GM23338 (cell line): ENCODE measurements at regions not wholly inside any gene's neighbourhood (a gene's known extent, or its start where the extent isn't known, plus 50 kb on each side); places are given as distances from the start of the nearest gene placed in this dataset.

Source experiments
- ATAC-seq: fragments of 200-7000 bp; cut with Tn5 transposase; 3 replicates; pipeline ENCODE4 v1.9.1; 2020
- DNase-seq: peaks from one replicate; pipeline ENCODE4 v3.0.0-alpha.2; 2015; ENCODE audit warnings: low spot score
- H2AFZ ChIP-seq: fragments of 200-600 bp; sonication (generic); 2 replicates; pipeline ENCODE4 v1.8.0; 2016; ENCODE audit warnings: antibody characterized with exemption, mild to moderate bottlenecking, moderate library complexity
- H3F3A ChIP-seq: fragments of 200-600 bp; sonication (generic); replicated peaks from 2 replicates; pipeline ENCODE4 v1.8.0; 2017; ENCODE audit warnings: antibody characterized with exemption, mixed run types, low read depth
- H3K27ac ChIP-seq: fragments of 200-600 bp; sonication (generic); 2 replicates; pipeline ENCODE4 v1.6.1; 2016; ENCODE audit warnings: low read depth
- H3K27me3 ChIP-seq: fragments of 200-600 bp; sonication (generic); 2 replicates; pipeline ENCODE4 v1.8.0; 2016; ENCODE audit warnings: mild to moderate bottlenecking, mixed run types, moderate library complexity; ENCODE audit not compliant: insufficient read depth
- H3K36me3 ChIP-seq: fragments of 200-600 bp; sonication (generic); 2 replicates; pipeline ENCODE4 v1.8.0; 2016; ENCODE audit warnings: mild to moderate bottlenecking; ENCODE audit not compliant: insufficient read depth
- H3K4me1 ChIP-seq: fragments of 200-600 bp; sonication (generic); 2 replicates; pipeline ENCODE4 v1.8.0; 2016; ENCODE audit warnings: mild to moderate bottlenecking, moderate library complexity; ENCODE audit not compliant: insufficient read depth
- H3K4me2 ChIP-seq: fragments of 200-600 bp; sonication (generic); 2 replicates; pipeline ENCODE4 v1.7.1; 2017; ENCODE audit warnings: mixed run types
- H3K4me3 ChIP-seq: fragments of 200-600 bp; sonication (generic); 2 replicates; pipeline ENCODE4 v1.6.1; 2016; ENCODE audit warnings: mixed run types
- H3K79me2 ChIP-seq: fragments of 200-600 bp; sonication (generic); replicated peaks from 2 replicates; pipeline ENCODE4 v1.8.0; 2017; ENCODE audit warnings: mild to moderate bottlenecking; ENCODE audit not compliant: insufficient read depth
- H3K9me2 ChIP-seq: fragments of 200-600 bp; sonication (generic); 2 replicates; pipeline ENCODE4 v1.8.0; 2017; ENCODE audit not compliant: insufficient read depth
- H4K20me1 ChIP-seq: fragments of 200-600 bp; sonication (generic); replicated peaks from 2 replicates; pipeline ENCODE4 v1.8.0; 2017; ENCODE audit warnings: mild to moderate bottlenecking; ENCODE audit not compliant: insufficient read depth
- H3K27ac Mint-ChIP-seq: 2 replicates; pipeline ENCODE4 v1.8.0; 2020; ENCODE audit warnings: inconsistent platforms, mild to moderate bottlenecking, moderate library complexity, mixed read lengths
- H3K27me3 Mint-ChIP-seq: 3 replicates; pipeline ENCODE4 v1.8.0; 2022; ENCODE audit warnings: low read depth, mild to moderate bottlenecking, moderate library complexity, mixed read lengths, inconsistent platforms; ENCODE audit not compliant: insufficient read depth, poor library complexity
- H3K36me3 Mint-ChIP-seq: 3 replicates; pipeline ENCODE4 v1.8.0; 2021; ENCODE audit warnings: low read depth, mild to moderate bottlenecking, inconsistent platforms, moderate library complexity, mixed read lengths
- H3K4me1 Mint-ChIP-seq: 3 replicates; pipeline ENCODE4 v1.8.0; 2020; ENCODE audit warnings: mild to moderate bottlenecking, inconsistent platforms, mixed read lengths
- H3K4me3 Mint-ChIP-seq: 3 replicates; pipeline ENCODE4 v1.8.0; 2021; ENCODE audit warnings: moderate library complexity, mild to moderate bottlenecking, inconsistent platforms, mixed read lengths
- H3K9me3 Mint-ChIP-seq: 3 replicates; pipeline ENCODE4 v1.8.0; 2020; ENCODE audit warnings: moderate library complexity, mild to moderate bottlenecking, inconsistent platforms, mixed read lengths
- CREB1 ChIP-seq: fragments of 250-450 bp; sonication (Bioruptor Pico); IDR thresholded peaks from 2 replicates; pipeline ENCODE4 v1.5.0; 2020; ENCODE audit warnings: low read depth, mild to moderate bottlenecking, moderate library complexity
- ETS1 ChIP-seq: IDR thresholded peaks from 2 replicates; pipeline ENCODE4 v1.6.1; 2016; ENCODE audit warnings: antibody characterized with exemption
- EZH2 ChIP-seq: fragments of 200-600 bp; sonication (generic); IDR thresholded peaks from one replicate; pipeline ENCODE4 v1.8.0; 2017; ENCODE audit warnings: antibody characterized with exemption, mild to moderate bottlenecking, low read depth; ENCODE audit not compliant: unreplicated experiment
- JUNB ChIP-seq: IDR thresholded peaks from one replicate; pipeline ENCODE4 v1.6.1; 2016; ENCODE audit warnings: antibody characterized with exemption; ENCODE audit not compliant: unreplicated experiment
- NANOG ChIP-seq: IDR thresholded peaks from 2 replicates; pipeline ENCODE4 v1.6.1; 2016; ENCODE audit warnings: antibody characterized with exemption, borderline replicate concordance
- POLR2AphosphoS5 ChIP-seq: IDR thresholded peaks from 2 replicates; pipeline ENCODE4 v1.6.1; 2016; ENCODE audit warnings: antibody characterized with exemption, low read depth
- STAT1 ChIP-seq: IDR thresholded peaks from one replicate; pipeline ENCODE4 v1.6.1; 2016; ENCODE audit warnings: antibody characterized with exemption; ENCODE audit not compliant: unreplicated experiment
- ZNF114 ChIP-seq: fragments of 250-450 bp; sonication (Bioruptor Pico); IDR thresholded peaks from 2 replicates; pipeline ENCODE4 v1.5.0; 2020; ENCODE audit warnings: mild to moderate bottlenecking, moderate library complexity
- ZNF331 ChIP-seq: fragments of 250-450 bp; sonication (Bioruptor Pico); IDR thresholded peaks from 2 replicates; pipeline ENCODE4 v1.5.0; 2020; ENCODE audit warnings: low read depth, mild to moderate bottlenecking, moderate library complexity
- TF ChIP-seq, protein P1 (sequence below): IDR thresholded peaks from one replicate; pipeline ENCODE4 v1.6.1; 2018; ENCODE audit warnings: antibody characterized with exemption; ENCODE audit not compliant: unreplicated experiment

DNA sequence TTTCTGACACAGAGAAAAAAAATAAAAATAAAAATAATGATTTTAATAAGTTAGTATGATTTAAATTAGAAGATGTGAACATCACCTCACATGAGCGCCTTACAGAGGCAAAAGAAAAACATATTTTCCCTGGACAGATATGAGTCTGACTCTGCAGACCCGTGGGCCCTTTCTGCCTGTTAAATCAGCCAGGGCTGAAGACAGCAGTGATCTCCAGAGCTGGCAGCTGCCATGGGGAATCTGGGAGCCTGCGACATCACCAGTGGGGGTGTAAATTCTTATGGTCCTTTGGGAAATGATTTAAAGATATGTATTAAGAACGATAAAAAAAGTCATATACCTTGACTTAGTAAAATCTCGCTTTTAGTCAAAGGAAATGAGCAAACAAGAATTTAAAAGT, 65.7 kb upstream of the FOXF1 start:
- H3K27ac Mint-ChIP-seq = no peak overlapping the region
- Histone ChIP-seq H3K79me2 (no peaks in the 10 kb centered on the region), H3K27me3 (no peaks in the 10 kb centered on the region), H4K20me1 (no peaks in the 10 kb centered on the region), H3K36me3 (no peaks in the 10 kb centered on the region), H3K27ac (no peak overlapping the region), H3K4me3 (no peak overlapping the region), H3K4me2 (no peak overlapping the region), H3K4me1 (no peaks in the 10 kb centered on the region), H3F3A (no peaks in the 10 kb centered on the region), H2AFZ (no peak overlapping the region), H3K9me2 (no peaks in the 10 kb centered on the region)
- H3K4me1 Mint-ChIP-seq = no peaks in the 10 kb centered on the region
- DNase-seq = no peak
- ATAC-seq = no peak
- no peaks in the 10 kb centered on the region for H3K36me3 Mint-ChIP-seq
- H3K9me3 Mint-ChIP-seq = peaks cover 5% of the 10 kb centered on the region; the same call in 2 of the 3 replicates
- H3K4me3 Mint-ChIP-seq = no peak overlapping the region
- no peak for TF ChIP-seq EZH2
- TF ChIP-seq ETS1 = no peak
- peaks cover 3% of the 10 kb centered on the region for H3K27me3 Mint-ChIP-seq

- no peak for DNase-seq
- Histone ChIP-seq H3K4me3 (no peak overlapping the region), H3K36me3 (no peaks in the 10 kb centered on the region), H3K27ac (no peak overlapping the region), H3F3A (no peaks in the 10 kb centered on the region), H2AFZ (no peak overlapping the region), H4K20me1 (no peaks in the 10 kb centered on the region), H3K4me1 (no peaks in the 10 kb centered on the region), H3K4me2 (no peak overlapping the region), H3K27me3 (no peaks in the 10 kb centered on the region), H3K79me2 (no peaks in the 10 kb centered on the region), H3K9me2 (no peaks in the 10 kb centered on the region)
- no peak overlapping the region for H3K4me3 Mint-ChIP-seq
- H3K27ac Mint-ChIP-seq = no peak overlapping the region
- ATAC-seq = no peak
- no peaks in the 10 kb centered on the region for H3K4me1 Mint-ChIP-seq
- TF ChIP-seq STAT1 (no peak), POLR2AphosphoS5 (no peak)
- H3K36me3 Mint-ChIP-seq = no peaks in the 10 kb centered on the region
- H3K27me3 Mint-ChIP-seq = peaks cover 5% of the 10 kb centered on the region
- peaks cover 5% of the 10 kb centered on the region; the same call in 2 of the 3 replicates for H3K9me3 Mint-ChIP-seq
These were observed 64.0 kb upstream of the FOXF1 start for GRCh38 chr16:86446279-86446678.

DNA sequence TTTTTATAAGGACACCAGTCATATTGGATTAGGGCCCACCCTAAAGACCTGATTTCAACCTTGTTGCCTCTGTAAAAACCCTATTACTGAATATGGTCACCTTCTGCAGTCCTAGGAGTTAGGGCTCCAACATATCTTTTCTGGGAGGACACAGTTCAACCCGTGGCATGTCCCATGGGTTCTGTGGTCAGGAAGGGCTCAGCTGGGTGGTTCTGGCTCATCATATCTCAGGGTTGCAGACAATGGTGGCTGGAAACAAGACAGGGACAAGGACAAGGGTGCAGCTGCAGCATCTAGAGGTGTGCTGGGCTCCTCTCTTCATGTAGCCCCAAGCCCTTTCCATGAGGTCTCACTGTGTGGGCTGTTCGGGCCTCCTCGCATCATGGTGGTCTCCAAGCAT, 63.1 kb upstream of the FOXF1 start:
- Histone ChIP-seq H3K9me2 (no peaks in the 10 kb centered on the region), H3K4me1 (no peaks in the 10 kb centered on the region), H2AFZ (no peak overlapping the region), H3K36me3 (no peaks in the 10 kb centered on the region), H3K27me3 (no peaks in the 10 kb centered on the region), H4K20me1 (no peaks in the 10 kb centered on the region), H3K27ac (no peak overlapping the region), H3K79me2 (no peaks in the 10 kb centered on the region), H3K4me2 (no peak overlapping the region), H3K4me3 (no peak overlapping the region), H3F3A (no peaks in the 10 kb centered on the region)
- Mint-ChIP-seq H3K4me1 (no peaks in the 10 kb centered on the region), H3K9me3 (peaks cover 5% of the 10 kb centered on the region; the same call in 2 of the 3 replicates), H3K27me3 (peaks cover 5% of the 10 kb centered on the region), H3K36me3 (no peaks in the 10 kb centered on the region), H3K27ac (no peak overlapping the region), H3K4me3 (no peak overlapping the region)
- ATAC-seq (no peak), DNase-seq (no peak)
- TF ChIP-seq POLR2AphosphoS5 = no peak
- no peak for TF ChIP-seq CREB1 (CRISPR knock-in tag)
- no peak for TF ChIP-seq JUNB
- TF ChIP-seq ZNF331 = peak; percentile 59
- TF ChIP-seq, protein P1, sequence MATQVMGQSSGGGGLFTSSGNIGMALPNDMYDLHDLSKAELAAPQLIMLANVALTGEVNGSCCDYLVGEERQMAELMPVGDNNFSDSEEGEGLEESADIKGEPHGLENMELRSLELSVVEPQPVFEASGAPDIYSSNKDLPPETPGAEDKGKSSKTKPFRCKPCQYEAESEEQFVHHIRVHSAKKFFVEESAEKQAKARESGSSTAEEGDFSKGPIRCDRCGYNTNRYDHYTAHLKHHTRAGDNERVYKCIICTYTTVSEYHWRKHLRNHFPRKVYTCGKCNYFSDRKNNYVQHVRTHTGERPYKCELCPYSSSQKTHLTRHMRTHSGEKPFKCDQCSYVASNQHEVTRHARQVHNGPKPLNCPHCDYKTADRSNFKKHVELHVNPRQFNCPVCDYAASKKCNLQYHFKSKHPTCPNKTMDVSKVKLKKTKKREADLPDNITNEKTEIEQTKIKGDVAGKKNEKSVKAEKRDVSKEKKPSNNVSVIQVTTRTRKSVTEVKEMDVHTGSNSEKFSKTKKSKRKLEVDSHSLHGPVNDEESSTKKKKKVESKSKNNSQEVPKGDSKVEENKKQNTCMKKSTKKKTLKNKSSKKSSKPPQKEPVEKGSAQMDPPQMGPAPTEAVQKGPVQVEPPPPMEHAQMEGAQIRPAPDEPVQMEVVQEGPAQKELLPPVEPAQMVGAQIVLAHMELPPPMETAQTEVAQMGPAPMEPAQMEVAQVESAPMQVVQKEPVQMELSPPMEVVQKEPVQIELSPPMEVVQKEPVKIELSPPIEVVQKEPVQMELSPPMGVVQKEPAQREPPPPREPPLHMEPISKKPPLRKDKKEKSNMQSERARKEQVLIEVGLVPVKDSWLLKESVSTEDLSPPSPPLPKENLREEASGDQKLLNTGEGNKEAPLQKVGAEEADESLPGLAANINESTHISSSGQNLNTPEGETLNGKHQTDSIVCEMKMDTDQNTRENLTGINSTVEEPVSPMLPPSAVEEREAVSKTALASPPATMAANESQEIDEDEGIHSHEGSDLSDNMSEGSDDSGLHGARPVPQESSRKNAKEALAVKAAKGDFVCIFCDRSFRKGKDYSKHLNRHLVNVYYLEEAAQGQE = no peak
- TF ChIP-seq ETS1 = no peak
- TF ChIP-seq NANOG = no peak
- no peak for TF ChIP-seq ZNF114 (CRISPR knock-in tag)
